ENCODE measurements at regions not wholly inside any gene's neighbourhood (a gene's known extent, or its start where the extent isn't known, plus 50 kb on each side); places are given as distances from the start of the nearest gene placed in this dataset.

- no peak for DNase-seq (ENCODE audit: low read depth)
Measured at GRCh38 chr18:76545433-76546087, 50.5 kb upstream of the ZNF516 start.

- DNase-seq (ENCODE audit: low read depth) = no peak
Measured at GRCh38 chr18:76544511-76545345, 49.7 kb upstream of the ZNF516 start.
